MG63 (cell line): ENCODE measurements at regions not wholly inside any gene's neighbourhood (a gene's known extent, or its start where the extent isn't known, plus 50 kb on each side); places are given as distances from the start of the nearest gene placed in this dataset.
"Not testable (repeated sequence)": the region's sequence is repeated elsewhere in the genome, so short reads cannot be mapped to it uniquely, and the experiment has no call there.

Experiments
- DNase-seq: peaks from one replicate; pipeline ENCODE4 v3.0.0-alpha.2; 2020
- H3K27me3 ChIP-seq: fragments of 250-450 bp; sonication (Bioruptor Pico); 2 replicates; pipeline ENCODE4 v1.5.1; 2020; ENCODE audit warnings: mild to moderate bottlenecking, moderate library complexity
- H3K36me3 ChIP-seq: fragments of 250-450 bp; sonication (Bioruptor Pico); 2 replicates; pipeline ENCODE4 v1.5.1; 2020; ENCODE audit warnings: mild to moderate bottlenecking, moderate library complexity
- H3K4me3 ChIP-seq: fragments of 250-450 bp; sonication (Bioruptor Pico); 2 replicates; pipeline ENCODE4 v1.5.1; 2020; ENCODE audit warnings: mild to moderate bottlenecking, moderate library complexity
- H3K9me3 ChIP-seq: fragments of 250-450 bp; sonication (Bioruptor Pico); 2 replicates; pipeline ENCODE4 v1.5.1; 2020; ENCODE audit warnings: mild to moderate bottlenecking, moderate library complexity

DNA sequence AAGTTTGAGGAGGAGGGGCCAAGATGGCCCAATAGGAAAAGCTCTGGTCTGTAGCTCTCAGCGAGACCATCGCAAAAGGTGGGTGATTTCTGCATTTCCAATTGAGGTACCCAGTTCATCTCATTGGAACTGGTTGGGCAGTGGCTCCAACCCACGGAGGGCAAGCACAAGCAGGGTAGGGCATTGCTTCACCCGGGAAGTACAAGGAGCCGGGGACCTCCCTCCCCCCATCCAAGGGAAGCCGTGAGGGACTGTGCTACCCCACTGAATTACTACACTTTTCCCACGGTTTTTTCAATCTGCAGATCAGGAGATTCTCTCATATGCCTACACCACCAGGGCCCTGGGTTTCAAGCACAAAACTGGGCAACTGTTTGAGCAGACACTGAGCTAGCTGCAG is 58.0 kb upstream of the EFCAB3 start:
- no peak overlapping the region for H3K4me3 ChIP-seq
- H3K27me3 ChIP-seq, result peaks cover 42% of the 10 kb centered on the region
- H3K9me3 ChIP-seq, result no peaks in the 10 kb centered on the region
- no peaks in the 10 kb centered on the region for H3K36me3 ChIP-seq
- DNase-seq, result no peak

GRCh38 chr17:62321451-62321850 is 58.9 kb upstream of the EFCAB3 start:
- Histone ChIP-seq H3K9me3 (no peaks in the 10 kb centered on the region), H3K27me3 (peaks cover 46% of the 10 kb centered on the region), H3K4me3 (no peak overlapping the region), H3K36me3 (no peaks in the 10 kb centered on the region)
- no peak for DNase-seq

DNA sequence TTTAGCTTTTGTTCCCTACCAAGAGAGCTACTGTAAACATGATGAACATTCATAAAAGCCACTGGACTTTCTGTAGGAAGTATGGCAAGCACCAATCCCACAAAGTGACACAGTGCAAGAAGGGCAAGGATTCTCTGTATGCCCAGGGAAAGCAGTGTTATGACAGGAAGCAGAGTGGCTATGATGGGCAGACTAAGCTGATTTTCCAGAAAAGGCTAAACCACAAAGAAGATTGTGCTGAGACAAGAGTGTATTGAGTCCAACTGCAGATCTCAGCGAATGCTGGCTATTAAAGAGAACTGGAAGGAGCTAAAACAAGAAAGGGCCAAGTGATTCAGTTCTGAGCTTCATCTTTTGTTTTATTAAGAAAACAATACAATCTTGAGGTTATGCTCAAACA is 60.5 kb upstream of the EFCAB3 start:
- Histone ChIP-seq H3K9me3 (no peaks in the 10 kb centered on the region), H3K36me3 (no peaks in the 10 kb centered on the region), H3K4me3 (no peak overlapping the region), H3K27me3 (peaks cover 48% of the 10 kb centered on the region)
- no peak for DNase-seq

DNA sequence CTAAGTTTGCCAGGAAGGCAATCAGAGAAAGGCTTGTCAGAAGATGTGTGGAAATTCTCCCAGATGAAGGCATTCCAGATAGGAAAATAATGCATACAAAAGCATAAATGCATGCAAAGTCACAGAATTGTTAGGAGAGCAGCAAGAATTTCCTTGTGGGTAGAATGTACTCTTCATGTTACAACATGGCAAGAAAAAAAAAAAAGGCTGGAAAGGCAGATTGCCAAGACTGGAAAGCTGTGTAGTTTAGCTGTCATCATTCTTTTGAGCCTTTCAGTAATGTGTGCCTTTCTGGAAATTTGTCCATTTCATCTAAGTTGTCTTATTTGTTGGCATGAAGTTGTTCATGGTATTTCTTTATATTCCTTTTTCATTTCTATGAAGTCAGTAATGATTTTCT is 71.0 kb upstream of the EFCAB3 start:
- H3K4me3 ChIP-seq, result no peak overlapping the region
- no peak for DNase-seq
- peaks cover 26% of the 10 kb centered on the region for H3K27me3 ChIP-seq
- no peaks in the 10 kb centered on the region for H3K36me3 ChIP-seq
- no peaks in the 10 kb centered on the region for H3K9me3 ChIP-seq

DNA sequence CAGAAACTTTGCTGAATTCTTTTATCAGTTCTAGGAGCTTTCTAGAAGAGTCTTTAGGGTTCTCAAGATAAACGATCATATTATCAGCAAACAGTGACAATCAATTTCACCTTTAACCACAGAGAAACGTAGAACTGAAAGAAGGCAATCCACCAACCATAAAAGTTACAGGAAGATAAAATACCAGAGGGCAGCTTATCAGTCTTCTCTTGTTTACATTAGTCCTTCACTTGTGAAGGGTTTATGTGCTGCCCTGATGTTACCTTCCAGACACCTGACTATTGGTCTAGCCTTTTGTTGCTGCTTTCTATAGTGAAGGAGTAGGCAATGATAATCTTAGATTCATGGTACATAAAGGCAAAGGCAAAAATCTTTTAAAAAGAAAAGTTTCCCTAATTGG is 73.2 kb upstream of the EFCAB3 start:
- peaks cover 27% of the 10 kb centered on the region for H3K27me3 ChIP-seq
- no peaks in the 10 kb centered on the region for H3K9me3 ChIP-seq
- DNase-seq, result no peak
- H3K4me3 ChIP-seq, result no peak overlapping the region
- no peaks in the 10 kb centered on the region for H3K36me3 ChIP-seq

DNA sequence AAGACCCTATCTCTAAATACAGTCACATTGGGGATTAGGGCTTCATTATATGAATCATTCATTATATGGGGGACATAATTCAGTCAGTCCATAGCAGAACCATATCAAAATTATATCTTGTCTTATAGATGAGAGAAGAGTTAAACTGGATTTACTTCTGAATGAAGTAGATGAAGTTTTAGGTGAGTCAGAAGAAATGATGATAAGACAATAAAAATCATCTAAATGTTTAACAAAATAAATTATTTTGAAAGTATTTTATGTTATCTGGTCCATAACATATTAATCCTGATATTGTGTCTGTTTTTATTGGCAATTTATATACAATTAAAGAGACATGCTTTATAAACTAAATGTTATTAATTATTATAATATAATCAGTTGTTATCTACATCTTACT is 76.9 kb upstream of the EFCAB3 start:
- H3K4me3 ChIP-seq, result no peak overlapping the region
- no peak for DNase-seq
- H3K9me3 ChIP-seq, result peaks cover 2% of the 10 kb centered on the region; the same call in 1 of the 2 replicates
- H3K27me3 ChIP-seq, result peaks cover 28% of the 10 kb centered on the region
- no peaks in the 10 kb centered on the region for H3K36me3 ChIP-seq

DNA sequence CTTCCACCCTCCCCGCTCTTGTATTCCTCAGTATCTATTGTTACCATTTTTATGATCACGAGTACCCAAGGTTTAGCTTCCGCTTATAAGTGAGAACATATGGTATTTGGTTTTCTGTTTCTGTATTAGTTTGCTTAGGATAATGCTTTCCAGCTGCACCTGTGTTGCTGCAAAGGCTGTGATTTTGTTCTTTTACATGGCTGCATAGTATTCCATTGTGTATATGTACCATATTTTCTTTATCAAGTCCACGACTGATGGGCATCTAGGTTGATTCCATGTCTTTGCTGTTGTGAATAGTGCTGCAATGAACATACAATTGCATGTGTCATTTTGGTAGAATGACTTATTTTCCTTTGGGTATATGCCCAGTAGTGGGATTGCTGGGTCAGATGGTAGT is 79.7 kb upstream of the EFCAB3 start:
- DNase-seq, result no peak
- peaks cover 20% of the 10 kb centered on the region for H3K27me3 ChIP-seq

GRCh38 chr17:62275290-62275689 is 105.1 kb upstream of the EFCAB3 start:
- DNase-seq, H3K9me3 ChIP-seq, H3K27me3 ChIP-seq, H3K4me3 ChIP-seq, H3K36me3 ChIP-seq: not testable (repeated sequence)

More for the DNA sequence above, 79.7 kb upstream of the EFCAB3 start:
- Histone ChIP-seq H3K9me3 (peaks cover 2% of the 10 kb centered on the region; the same call in 1 of the 2 replicates), H3K4me3 (no peak overlapping the region), H3K36me3 (no peaks in the 10 kb centered on the region)

GRCh38 chr17:62268361-62268760 is 112.0 kb upstream of the EFCAB3 start:
- not testable (repeated sequence) for H3K9me3 ChIP-seq, H3K27me3 ChIP-seq, DNase-seq, H3K36me3 ChIP-seq, H3K4me3 ChIP-seq

- not testable (repeated sequence) for H3K4me3 ChIP-seq, H3K9me3 ChIP-seq, DNase-seq, H3K27me3 ChIP-seq, H3K36me3 ChIP-seq
Measured at GRCh38 chr17:62264974-62265373, 115.4 kb upstream of the EFCAB3 start.

DNA sequence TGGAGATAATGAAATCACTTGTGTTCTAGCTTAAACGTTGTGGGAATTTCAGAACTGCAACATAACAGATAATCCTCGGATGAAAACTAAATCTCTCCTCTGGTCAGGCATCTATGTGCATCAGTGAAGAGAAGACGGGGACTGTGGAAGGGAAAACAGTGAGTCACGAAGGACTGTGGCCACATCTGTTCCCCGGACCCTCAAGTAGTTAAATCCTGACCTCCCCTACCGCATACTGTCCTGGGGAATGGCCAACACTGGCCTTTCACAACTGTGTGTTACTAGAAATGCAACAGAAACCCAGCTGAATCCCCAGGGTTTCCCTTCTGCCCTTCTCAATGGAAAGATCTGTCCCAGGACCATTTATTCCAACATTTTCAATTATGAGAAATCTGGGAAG is 124.6 kb upstream of the EFCAB3 start:
- not testable (repeated sequence) for H3K36me3 ChIP-seq, DNase-seq, H3K27me3 ChIP-seq, H3K9me3 ChIP-seq, H3K4me3 ChIP-seq

DNA sequence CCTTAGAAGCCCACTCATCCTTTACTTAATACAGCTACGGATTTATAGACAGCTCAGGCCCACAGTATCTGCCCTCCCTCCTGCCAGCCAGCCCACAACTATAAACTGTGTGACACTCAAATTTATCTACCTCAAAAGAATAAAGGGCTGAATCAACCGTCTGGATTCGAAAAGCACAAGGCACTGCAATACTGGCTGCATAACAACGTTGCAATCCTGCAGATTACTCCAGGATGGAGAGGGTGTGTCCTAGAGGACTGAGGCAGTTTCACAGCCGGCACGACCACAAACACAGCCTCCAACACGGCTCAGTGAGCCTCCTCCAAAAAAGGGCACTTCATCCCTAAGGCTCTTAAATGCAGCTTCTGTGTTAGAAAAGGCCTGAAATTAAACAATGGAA is 138.3 kb upstream of the EFCAB3 start:
- H3K36me3 ChIP-seq, DNase-seq, H3K4me3 ChIP-seq, H3K9me3 ChIP-seq, H3K27me3 ChIP-seq: not testable (repeated sequence)

GRCh38 chr17:62239569-62239968 is 140.8 kb upstream of the EFCAB3 start:
- not testable (repeated sequence) for DNase-seq, H3K36me3 ChIP-seq, H3K9me3 ChIP-seq, H3K27me3 ChIP-seq, H3K4me3 ChIP-seq

DNA sequence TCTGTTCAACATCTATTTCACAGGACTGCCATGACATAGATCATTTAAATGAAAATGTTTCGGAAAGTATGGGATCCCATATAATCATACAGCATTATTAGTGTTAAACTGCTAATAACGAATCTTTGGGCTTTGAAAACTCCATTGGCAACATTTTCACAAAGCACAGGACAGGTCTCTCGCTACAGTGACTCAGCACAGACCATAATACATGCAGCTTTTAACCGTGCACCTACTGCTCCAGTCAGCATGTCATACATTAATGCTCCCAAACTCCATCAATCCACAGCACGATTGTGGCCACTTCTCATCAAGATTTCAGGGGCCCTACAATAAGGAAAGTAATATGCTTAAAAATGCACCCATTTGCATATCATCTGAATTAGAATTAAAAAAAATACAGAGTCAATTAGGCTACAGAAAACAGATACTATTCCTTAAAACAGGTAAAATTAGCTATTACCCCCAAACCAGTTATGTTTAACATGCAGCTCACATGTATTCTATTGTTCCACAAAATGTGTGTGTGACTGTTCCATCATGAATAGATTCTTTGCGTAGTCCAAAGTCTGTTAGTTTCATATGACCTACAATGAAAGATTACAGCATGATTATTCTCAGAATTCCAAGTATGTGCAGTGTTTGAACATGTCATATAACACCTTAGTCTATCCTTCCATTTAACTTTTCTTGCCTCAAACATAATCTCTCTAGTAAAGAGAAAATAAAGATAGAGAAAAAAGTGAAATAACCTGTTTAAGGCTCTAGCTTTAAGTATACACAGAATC is 141.6 kb upstream of the EFCAB3 start:
- H3K9me3 ChIP-seq, DNase-seq, H3K36me3 ChIP-seq: not testable (repeated sequence)

GRCh38 chr17:62233822-62234481 is 146.4 kb upstream of the EFCAB3 start:
- DNase-seq, H3K36me3 ChIP-seq, H3K4me3 ChIP-seq, H3K27me3 ChIP-seq, H3K9me3 ChIP-seq: not testable (repeated sequence)

More for the DNA sequence above, 141.6 kb upstream of the EFCAB3 start:
- H3K4me3 ChIP-seq, H3K27me3 ChIP-seq: not testable (repeated sequence)

- not testable (repeated sequence) for H3K27me3 ChIP-seq, H3K4me3 ChIP-seq, H3K36me3 ChIP-seq, DNase-seq, H3K9me3 ChIP-seq
Measured at GRCh38 chr17:62231293-62231692, 149.1 kb upstream of the EFCAB3 start.

GRCh38 chr17:62226610-62227240 is 153.6 kb upstream of the EFCAB3 start:
- H3K36me3 ChIP-seq, H3K4me3 ChIP-seq, H3K27me3 ChIP-seq, H3K9me3 ChIP-seq, DNase-seq: not testable (repeated sequence)

DNA sequence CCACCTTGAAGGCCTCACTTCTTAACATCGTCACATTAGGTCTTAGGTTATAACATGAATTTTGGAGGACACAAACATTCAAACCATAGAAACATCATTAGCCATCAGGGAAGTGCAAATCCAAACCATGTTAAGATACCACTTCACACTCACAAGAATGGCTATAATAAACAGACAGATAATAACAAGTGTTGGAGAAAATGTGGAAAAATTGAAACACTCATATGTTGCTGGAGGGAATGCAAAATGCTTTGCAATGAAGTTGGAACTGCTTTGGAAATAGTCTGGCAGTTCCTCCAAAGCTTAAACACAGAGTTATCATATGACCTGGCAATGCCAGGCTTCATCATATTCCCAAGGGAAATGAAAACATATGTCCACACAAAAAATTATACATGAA is 156.8 kb upstream of the EFCAB3 start:
- H3K4me3 ChIP-seq, H3K36me3 ChIP-seq, H3K27me3 ChIP-seq, H3K9me3 ChIP-seq, DNase-seq: not testable (repeated sequence)
